ENCODE measurements at regions not wholly inside any gene's neighbourhood (a gene's known extent, or its start where the extent isn't known, plus 50 kb on each side); places are given as distances from the start of the nearest gene placed in this dataset.

DNA sequence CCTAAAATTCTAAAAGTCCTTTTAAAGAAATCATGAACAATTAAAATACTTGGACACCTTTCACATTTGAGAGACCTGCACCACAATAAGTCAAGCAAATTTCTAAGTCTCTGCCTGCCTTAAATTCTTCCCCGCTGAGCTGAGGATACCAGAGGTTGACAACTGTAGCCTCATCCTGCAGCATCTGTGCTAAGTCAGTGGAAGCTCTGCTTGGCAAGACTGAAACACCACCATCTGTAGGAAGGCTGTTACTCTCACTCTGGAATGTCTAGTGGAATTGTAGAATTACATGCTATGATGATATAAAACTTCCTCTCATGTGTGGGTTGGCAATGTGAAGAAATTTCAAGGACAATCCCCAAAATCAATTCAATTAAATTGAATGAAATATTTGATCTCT is 1756.5 kb downstream of the NCAM2 start:
- H3K4me1 Mint-ChIP-seq = no peaks in the 10 kb centered on the region
- no peaks in the 10 kb centered on the region for H3K36me3 ChIP-seq (replicated peaks in 1 of 2; ENCODE audit: control insufficient read depth in 1 of 2, insufficient read depth in 2 of 2, low read length in 2 of 2)
- intact Hi-C loops (cut with micrococcal nuclease) = no loop called here

DNA sequence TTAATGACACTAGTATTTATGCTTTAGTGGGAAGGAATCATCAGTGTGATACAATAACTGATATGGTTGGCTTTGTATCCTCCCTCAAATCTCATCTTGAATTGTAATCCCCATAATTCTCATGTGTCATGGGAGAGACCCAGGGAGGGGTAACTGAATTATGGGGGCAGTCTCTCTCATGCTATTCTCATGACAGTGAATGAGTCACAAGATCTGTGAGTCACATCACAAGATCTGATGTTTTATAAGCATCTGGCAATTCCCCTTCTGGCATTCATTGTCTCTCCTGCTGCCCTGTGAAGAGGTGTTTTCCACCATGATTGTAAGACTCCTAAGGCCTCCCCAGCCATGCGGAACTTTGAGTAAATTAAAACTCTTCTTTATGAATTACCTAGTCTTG is 1760.3 kb downstream of the NCAM2 start:
- Mint-ChIP-seq H3K27ac (no peak overlapping the region), H3K4me3 (no peak overlapping the region), H3K9me3 (peaks cover 0 to 6% (median 2%) of the 10 kb centered on the region in 7 donors), H3K4me1 (no peaks in the 10 kb centered on the region), H3K27me3 (ENCODE audit: low read depth in 3 of 3) (no peaks in the 10 kb centered on the region), H3K36me3 (no peaks in the 10 kb centered on the region)
- peaks cover 0 to 3% of the 10 kb centered on the region in 2 donors for H3K9me3 ChIP-seq (replicated peaks in 1 of 2; ENCODE audit: control insufficient read depth in 1 of 2, insufficient read depth in 1 of 2, low read length in 2 of 2)
- H3K27ac ChIP-seq (ENCODE audit: low read depth in 1 of 2, low read length in 2 of 2) = no peak overlapping the region
- H3K4me3 ChIP-seq (replicated peaks in 1 of 3; ENCODE audit: low read depth in 2 of 3, low read length in 3 of 3) = no peak overlapping the region
- H3K36me3 ChIP-seq (replicated peaks in 1 of 2; ENCODE audit: control insufficient read depth in 1 of 2, insufficient read depth in 2 of 2, low read length in 2 of 2) = no peaks in the 10 kb centered on the region
- TF ChIP-seq, protein P1, sequence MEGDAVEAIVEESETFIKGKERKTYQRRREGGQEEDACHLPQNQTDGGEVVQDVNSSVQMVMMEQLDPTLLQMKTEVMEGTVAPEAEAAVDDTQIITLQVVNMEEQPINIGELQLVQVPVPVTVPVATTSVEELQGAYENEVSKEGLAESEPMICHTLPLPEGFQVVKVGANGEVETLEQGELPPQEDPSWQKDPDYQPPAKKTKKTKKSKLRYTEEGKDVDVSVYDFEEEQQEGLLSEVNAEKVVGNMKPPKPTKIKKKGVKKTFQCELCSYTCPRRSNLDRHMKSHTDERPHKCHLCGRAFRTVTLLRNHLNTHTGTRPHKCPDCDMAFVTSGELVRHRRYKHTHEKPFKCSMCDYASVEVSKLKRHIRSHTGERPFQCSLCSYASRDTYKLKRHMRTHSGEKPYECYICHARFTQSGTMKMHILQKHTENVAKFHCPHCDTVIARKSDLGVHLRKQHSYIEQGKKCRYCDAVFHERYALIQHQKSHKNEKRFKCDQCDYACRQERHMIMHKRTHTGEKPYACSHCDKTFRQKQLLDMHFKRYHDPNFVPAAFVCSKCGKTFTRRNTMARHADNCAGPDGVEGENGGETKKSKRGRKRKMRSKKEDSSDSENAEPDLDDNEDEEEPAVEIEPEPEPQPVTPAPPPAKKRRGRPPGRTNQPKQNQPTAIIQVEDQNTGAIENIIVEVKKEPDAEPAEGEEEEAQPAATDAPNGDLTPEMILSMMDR (IDR thresholded peaks at IDR 0.05) = no peak
- no peak overlapping the region for H2AFZ ChIP-seq (ENCODE audit: insufficient read depth, low read depth, low read length, poor library complexity, severe bottlenecking)
- no peaks in the 10 kb centered on the region for H3K27me3 ChIP-seq (ENCODE audit: control insufficient read depth in 2 of 2, insufficient read depth in 2 of 2, low read length in 2 of 2)
- DNase-seq = no peak
- H4K20me1 ChIP-seq (ENCODE audit: insufficient read depth, low read length) = no peaks in the 10 kb centered on the region
- WGBS (ENCODE audit: insufficient coverage) = no CpG with 5 or more reads among the region's 1 CpG
- intact Hi-C loops (cut with micrococcal nuclease) = no loop called here
- H3K9ac ChIP-seq (ENCODE audit: insufficient read depth, low read length, poor library complexity, severe bottlenecking) = no peak overlapping the region
- H3K79me2 ChIP-seq (ENCODE audit: insufficient read depth, low read length) = no peaks in the 10 kb centered on the region
- no peak overlapping the region for H3K4me2 ChIP-seq (replicated peaks; ENCODE audit: extremely low read depth, low read length, poor library complexity, severe bottlenecking)
- H3K4me1 ChIP-seq (ENCODE audit: control insufficient read depth in 1 of 2, insufficient read depth in 2 of 2, low read length in 2 of 2) = no peaks in the 10 kb centered on the region

More for the DNA sequence above, 1756.5 kb downstream of the NCAM2 start:
- Mint-ChIP-seq H3K27me3 (ENCODE audit: low read depth in 3 of 3) (no peaks in the 10 kb centered on the region), H3K9me3 (peaks cover 0 to 3% (median 0%) of the 10 kb centered on the region in 7 donors), H3K4me3 (no peak overlapping the region), H3K36me3 (no peaks in the 10 kb centered on the region), H3K27ac (no peak overlapping the region)
- Histone ChIP-seq H3K4me1 (ENCODE audit: control insufficient read depth in 1 of 2, insufficient read depth in 2 of 2, low read length in 2 of 2) (no peaks in the 10 kb centered on the region), H3K4me2 (replicated peaks; ENCODE audit: extremely low read depth, low read length, poor library complexity, severe bottlenecking) (no peak overlapping the region), H3K9me3 (replicated peaks in 1 of 2; ENCODE audit: control insufficient read depth in 1 of 2, insufficient read depth in 1 of 2, low read length in 2 of 2) (peaks cover 0 to 3% of the 10 kb centered on the region in 2 donors), H3K27ac (ENCODE audit: low read depth in 1 of 2, low read length in 2 of 2) (no peak overlapping the region), H3K4me3 (replicated peaks in 1 of 3; ENCODE audit: low read depth in 2 of 3, low read length in 3 of 3) (no peak overlapping the region), H2AFZ (ENCODE audit: insufficient read depth, low read depth, low read length, poor library complexity, severe bottlenecking) (no peak overlapping the region), H4K20me1 (ENCODE audit: insufficient read depth, low read length) (no peaks in the 10 kb centered on the region), H3K79me2 (ENCODE audit: insufficient read depth, low read length) (no peaks in the 10 kb centered on the region), H3K27me3 (ENCODE audit: control insufficient read depth in 2 of 2, insufficient read depth in 2 of 2, low read length in 2 of 2) (no peaks in the 10 kb centered on the region), H3K9ac (ENCODE audit: insufficient read depth, low read length, poor library complexity, severe bottlenecking) (no peak overlapping the region)
- no peak for DNase-seq
- TF ChIP-seq, protein P1 (IDR thresholded peaks at IDR 0.05) = no peak
- no CpG with 5 or more reads among the region's 1 CpG for WGBS (ENCODE audit: insufficient coverage)
